Suprapubic skin (tissue), 4 donors: ENCODE measurements at regions not wholly inside any gene's neighbourhood (a gene's known extent, or its start where the extent isn't known, plus 50 kb on each side); places are given as distances from the start of the nearest gene placed in this dataset.

ENCODE experiments used
- DNase-seq, 2 donors: peaks; one replicate each; pipeline ENCODE4 v3.0.0-alpha.2; 2019; ENCODE audit warnings: low spot score in 2 of 2
- H3K27ac ChIP-seq: fragments of 200-600 bp; sonication (generic); one replicate; pipeline ENCODE4 v1.5.1; 2019
- H3K27me3 ChIP-seq: fragments of 200-600 bp; sonication (generic); one replicate; pipeline ENCODE4 v1.5.1; 2019
- H3K36me3 ChIP-seq: fragments of 200-600 bp; sonication (generic); one replicate; pipeline ENCODE4 v1.5.1; 2019
- H3K4me1 ChIP-seq: fragments of 200-600 bp; sonication (generic); one replicate; pipeline ENCODE4 v1.5.1; 2019
- H3K4me3 ChIP-seq: fragments of 200-600 bp; sonication (generic); one replicate; pipeline ENCODE4 v1.5.1; 2019; ENCODE audit warnings: mild to moderate bottlenecking
- H3K9me3 ChIP-seq: fragments of 200-600 bp; sonication (generic); one replicate; pipeline ENCODE4 v1.5.1; 2019
- EP300 ChIP-seq: sonication (generic); formaldehyde crosslinking; IDR thresholded peaks from one replicate; pipeline ENCODE4 v1.6.1; 2017; ENCODE audit warnings: antibody characterized with exemption
- POLR2A ChIP-seq, 2 donors: fragments of 450-650 bp; IDR thresholded peaks; one replicate each; pipeline ENCODE4 v1.6.1; 2017; ENCODE audit warnings: antibody characterized with exemption in 2 of 2, mild to moderate bottlenecking in 2 of 2, moderate library complexity in 2 of 2
- POLR2AphosphoS5 ChIP-seq, 3 donors: sonication (generic); formaldehyde crosslinking; IDR thresholded peaks; one replicate each; pipeline ENCODE4 v1.6.1; 2017; ENCODE audit warnings: antibody characterized with exemption in 3 of 3
- WGBS: methylation state at CpG from one replicate; pipeline ENCODE4 v1.1.5; 2018; 5-methylcytosine and 5-hydroxymethylcytosine counted together
- TF ChIP-seq, protein P1 (sequence below), 2 donors: fragments of 200-600 bp in 1 of 2; fragments of 450-650 bp in 1 of 2; sonication (generic) in 1 of 2; IDR thresholded peaks; one replicate each; pipeline ENCODE4 v1.5.1; 2016 to 2019; ENCODE audit warnings: antibody characterized with exemption in 2 of 2, mild to moderate bottlenecking in 1 of 2, moderate library complexity in 1 of 2

DNA sequence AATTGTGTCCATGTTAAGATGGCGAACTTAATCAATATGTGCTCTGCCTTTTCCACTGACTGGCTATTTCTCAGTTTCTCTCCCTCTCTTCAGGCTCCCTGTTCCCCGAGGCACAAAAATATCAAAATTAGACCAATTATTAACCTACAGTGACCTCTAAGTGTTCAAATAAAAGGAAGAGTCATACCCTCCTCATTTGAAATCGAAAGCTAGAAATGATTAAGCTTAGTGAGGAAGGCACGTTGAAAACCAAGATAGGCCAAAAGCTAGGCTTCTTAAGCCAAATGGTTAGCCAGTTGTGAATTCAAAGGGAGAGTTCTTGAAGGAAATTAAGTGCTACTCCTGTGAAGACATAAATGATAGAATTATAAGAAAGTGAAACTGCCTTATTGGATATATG is 81.1 kb upstream of the MBL2 start:
- no peaks in the 10 kb centered on the region for H3K36me3 ChIP-seq
- no peaks in the 10 kb centered on the region for H3K27me3 ChIP-seq
- DNase-seq = no peak
- no peaks in the 10 kb centered on the region for H3K4me1 ChIP-seq
- H3K4me3 ChIP-seq = no peak overlapping the region
- no peak overlapping the region for H3K27ac ChIP-seq
- TF ChIP-seq POLR2AphosphoS5 (IDR thresholded peaks at IDR 0.05) (no peak), POLR2A (IDR thresholded peaks at IDR 0.05) (no peak), EP300 (no peak)
- TF ChIP-seq, protein P1, sequence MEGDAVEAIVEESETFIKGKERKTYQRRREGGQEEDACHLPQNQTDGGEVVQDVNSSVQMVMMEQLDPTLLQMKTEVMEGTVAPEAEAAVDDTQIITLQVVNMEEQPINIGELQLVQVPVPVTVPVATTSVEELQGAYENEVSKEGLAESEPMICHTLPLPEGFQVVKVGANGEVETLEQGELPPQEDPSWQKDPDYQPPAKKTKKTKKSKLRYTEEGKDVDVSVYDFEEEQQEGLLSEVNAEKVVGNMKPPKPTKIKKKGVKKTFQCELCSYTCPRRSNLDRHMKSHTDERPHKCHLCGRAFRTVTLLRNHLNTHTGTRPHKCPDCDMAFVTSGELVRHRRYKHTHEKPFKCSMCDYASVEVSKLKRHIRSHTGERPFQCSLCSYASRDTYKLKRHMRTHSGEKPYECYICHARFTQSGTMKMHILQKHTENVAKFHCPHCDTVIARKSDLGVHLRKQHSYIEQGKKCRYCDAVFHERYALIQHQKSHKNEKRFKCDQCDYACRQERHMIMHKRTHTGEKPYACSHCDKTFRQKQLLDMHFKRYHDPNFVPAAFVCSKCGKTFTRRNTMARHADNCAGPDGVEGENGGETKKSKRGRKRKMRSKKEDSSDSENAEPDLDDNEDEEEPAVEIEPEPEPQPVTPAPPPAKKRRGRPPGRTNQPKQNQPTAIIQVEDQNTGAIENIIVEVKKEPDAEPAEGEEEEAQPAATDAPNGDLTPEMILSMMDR (IDR thresholded peaks at IDR 0.05) = no peak
- H3K9me3 ChIP-seq = no peaks in the 10 kb centered on the region
- 85% methylated on average over 4 of the region's 4 CpGs for WGBS

DNA sequence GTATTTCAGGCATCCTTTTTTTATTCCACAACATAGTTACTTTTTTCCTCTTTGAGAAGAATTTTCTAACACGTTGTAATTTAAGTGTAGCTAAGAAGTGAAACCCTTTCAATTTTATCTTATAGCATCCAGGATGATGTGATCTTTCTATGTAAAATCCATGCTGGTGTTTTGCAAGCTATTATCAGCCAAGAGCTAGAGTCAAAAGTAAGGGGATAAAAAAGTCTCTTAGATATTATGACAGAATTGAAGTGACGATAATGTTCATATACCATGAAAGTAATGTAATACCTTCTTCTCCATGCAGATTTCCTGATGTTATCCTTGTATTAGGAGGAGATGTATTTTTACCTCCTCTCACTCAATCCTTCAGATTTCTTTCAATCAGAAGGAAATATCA is 64.2 kb upstream of the MBL2 start:
- Histone ChIP-seq H3K27me3 (no peaks in the 10 kb centered on the region), H3K9me3 (peaks cover 4% of the 10 kb centered on the region), H3K36me3 (no peaks in the 10 kb centered on the region), H3K4me1 (no peaks in the 10 kb centered on the region), H3K4me3 (no peak overlapping the region), H3K27ac (no peak overlapping the region)
- DNase-seq = no peak
- whole genome bisulfite sequencing = 86% methylated on average over 2 of the region's 2 CpGs
- TF ChIP-seq EP300 = no peak
- TF ChIP-seq, protein P1 (IDR thresholded peaks at IDR 0.05) = no peak
- TF ChIP-seq POLR2AphosphoS5 (IDR thresholded peaks at IDR 0.05) = no peak
- no peak for TF ChIP-seq POLR2A (IDR thresholded peaks at IDR 0.05)
